ENCODE measurements at regions not wholly inside any gene's neighbourhood (a gene's known extent, or its start where the extent isn't known, plus 50 kb on each side); places are given as distances from the start of the nearest gene placed in this dataset.

DNA sequence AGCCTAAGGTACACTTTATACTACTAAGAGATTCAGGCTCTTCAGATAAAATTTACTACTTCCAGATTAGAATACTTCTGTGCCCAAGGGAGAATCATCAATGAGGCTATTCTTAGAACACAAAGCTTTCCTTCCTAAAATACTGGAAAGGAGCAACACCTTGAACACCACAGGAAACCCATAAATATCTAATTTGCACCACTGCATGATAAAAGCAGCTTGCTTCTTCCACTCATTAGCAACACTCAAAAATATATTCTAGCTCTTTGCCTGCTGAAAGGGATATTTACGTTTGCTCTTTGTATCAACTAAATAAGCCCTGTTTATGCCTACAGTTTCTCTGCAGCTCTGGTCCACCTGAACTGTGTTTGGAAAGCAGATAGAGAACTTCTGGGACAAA lies 284.3 kb downstream of the RWDD3 start:
- Histone ChIP-seq H3K27me3 (ENCODE audit: control insufficient read depth, insufficient read depth, low read length) (no peaks in the 10 kb centered on the region), H3K27ac (ENCODE audit: low read length) (no peak overlapping the region), H3K4me3 (ENCODE audit: low read length) (no peak overlapping the region), H3K9me3 (ENCODE audit: control insufficient read depth, insufficient read depth, low read length) (peaks cover 2% of the 10 kb centered on the region), H3K36me3 (ENCODE audit: control insufficient read depth, insufficient read depth, low read length) (no peaks in the 10 kb centered on the region), H3K4me1 (ENCODE audit: control insufficient read depth, insufficient read depth, low read length) (no peaks in the 10 kb centered on the region)
- DNase-seq (no peak), ATAC-seq (no peak)
- Mint-ChIP-seq H3K9me3 (peaks cover 18% of the 10 kb centered on the region in 2 donors), H3K27me3 (ENCODE audit: low read depth in 2 of 2) (no peaks in the 10 kb centered on the region), H3K4me3 (no peak overlapping the region), H3K36me3 (peaks cover 7% of the 10 kb centered on the region), H3K4me1 (no peaks in the 10 kb centered on the region), H3K27ac (no peak overlapping the region)
- TF ChIP-seq, protein P1, sequence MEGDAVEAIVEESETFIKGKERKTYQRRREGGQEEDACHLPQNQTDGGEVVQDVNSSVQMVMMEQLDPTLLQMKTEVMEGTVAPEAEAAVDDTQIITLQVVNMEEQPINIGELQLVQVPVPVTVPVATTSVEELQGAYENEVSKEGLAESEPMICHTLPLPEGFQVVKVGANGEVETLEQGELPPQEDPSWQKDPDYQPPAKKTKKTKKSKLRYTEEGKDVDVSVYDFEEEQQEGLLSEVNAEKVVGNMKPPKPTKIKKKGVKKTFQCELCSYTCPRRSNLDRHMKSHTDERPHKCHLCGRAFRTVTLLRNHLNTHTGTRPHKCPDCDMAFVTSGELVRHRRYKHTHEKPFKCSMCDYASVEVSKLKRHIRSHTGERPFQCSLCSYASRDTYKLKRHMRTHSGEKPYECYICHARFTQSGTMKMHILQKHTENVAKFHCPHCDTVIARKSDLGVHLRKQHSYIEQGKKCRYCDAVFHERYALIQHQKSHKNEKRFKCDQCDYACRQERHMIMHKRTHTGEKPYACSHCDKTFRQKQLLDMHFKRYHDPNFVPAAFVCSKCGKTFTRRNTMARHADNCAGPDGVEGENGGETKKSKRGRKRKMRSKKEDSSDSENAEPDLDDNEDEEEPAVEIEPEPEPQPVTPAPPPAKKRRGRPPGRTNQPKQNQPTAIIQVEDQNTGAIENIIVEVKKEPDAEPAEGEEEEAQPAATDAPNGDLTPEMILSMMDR (IDR thresholded peaks at IDR 0.05), result no peak
- intact Hi-C loops (cut with micrococcal nuclease), result no loop called here
- 0% methylated on average over 1 of the region's 1 CpG for WGBS (ENCODE audit: insufficient coverage)

DNA sequence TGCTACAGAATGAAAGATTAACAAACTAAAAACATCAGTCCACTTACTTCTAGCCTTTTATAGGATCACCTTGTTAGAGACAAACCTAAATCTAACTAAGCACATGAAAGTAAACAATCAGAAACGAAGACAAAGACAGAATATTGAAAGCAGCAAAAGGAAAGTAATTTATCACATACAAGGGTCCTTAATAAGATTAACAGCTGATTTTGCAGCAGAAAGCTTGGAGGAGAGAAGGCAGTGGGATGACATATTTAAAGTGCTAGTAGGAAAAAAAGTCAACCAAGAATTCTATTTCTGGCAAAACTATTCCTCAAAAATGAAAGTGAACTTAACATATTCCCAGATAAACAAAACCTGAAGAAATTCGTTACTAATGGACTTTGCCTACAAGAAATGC lies 286.4 kb downstream of the RWDD3 start:
- H3K4me1 ChIP-seq (ENCODE audit: control insufficient read depth, insufficient read depth, low read length), result no peaks in the 10 kb centered on the region
- Mint-ChIP-seq H3K4me1 (no peaks in the 10 kb centered on the region), H3K4me3 (no peak overlapping the region), H3K27ac (no peak overlapping the region), H3K36me3 (peaks cover 7% of the 10 kb centered on the region), H3K9me3 (peaks cover 14 to 22% of the 10 kb centered on the region in 2 donors), H3K27me3 (ENCODE audit: low read depth in 2 of 2) (no peaks in the 10 kb centered on the region)
- ATAC-seq (no peak), DNase-seq (no peak)
- H3K36me3 ChIP-seq (ENCODE audit: control insufficient read depth, insufficient read depth, low read length), result no peaks in the 10 kb centered on the region
- intact Hi-C loops (cut with micrococcal nuclease), result no loop called here
- H3K27ac ChIP-seq (ENCODE audit: low read length), result no peak overlapping the region
- peaks cover 11% of the 10 kb centered on the region for H3K9me3 ChIP-seq (ENCODE audit: control insufficient read depth, insufficient read depth, low read length)
- H3K27me3 ChIP-seq (ENCODE audit: control insufficient read depth, insufficient read depth, low read length), result no peaks in the 10 kb centered on the region
- TF ChIP-seq, protein P1 (IDR thresholded peaks at IDR 0.05), result no peak
- 50% methylated on average over 1 of the region's 2 CpGs for WGBS (ENCODE audit: insufficient coverage)
- no peak overlapping the region for H3K4me3 ChIP-seq (ENCODE audit: low read length)

DNA sequence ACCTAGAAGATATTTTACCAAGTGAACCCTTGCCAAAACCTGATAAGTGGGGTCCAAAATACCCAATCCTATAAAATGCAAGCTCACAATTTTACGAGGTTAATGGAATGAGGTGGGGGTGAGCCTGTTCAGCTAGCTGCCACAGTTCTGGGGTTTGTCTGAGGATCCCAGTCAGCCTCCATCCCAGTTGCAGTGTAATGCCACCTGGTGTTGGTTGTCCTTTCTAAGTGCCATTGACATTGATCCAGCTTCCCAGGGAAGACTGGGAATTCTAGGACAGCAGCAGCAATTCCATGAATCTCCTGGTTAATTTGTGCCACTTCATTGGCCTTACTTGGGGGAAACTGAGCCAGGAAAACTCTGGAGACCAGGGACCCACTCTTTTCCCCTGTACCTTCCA lies 298.3 kb downstream of the RWDD3 start:
- H3K4me3 Mint-ChIP-seq, result no peak overlapping the region
- 80% methylated on average over 1 of the region's 1 CpG for WGBS (ENCODE audit: insufficient coverage)

DNA sequence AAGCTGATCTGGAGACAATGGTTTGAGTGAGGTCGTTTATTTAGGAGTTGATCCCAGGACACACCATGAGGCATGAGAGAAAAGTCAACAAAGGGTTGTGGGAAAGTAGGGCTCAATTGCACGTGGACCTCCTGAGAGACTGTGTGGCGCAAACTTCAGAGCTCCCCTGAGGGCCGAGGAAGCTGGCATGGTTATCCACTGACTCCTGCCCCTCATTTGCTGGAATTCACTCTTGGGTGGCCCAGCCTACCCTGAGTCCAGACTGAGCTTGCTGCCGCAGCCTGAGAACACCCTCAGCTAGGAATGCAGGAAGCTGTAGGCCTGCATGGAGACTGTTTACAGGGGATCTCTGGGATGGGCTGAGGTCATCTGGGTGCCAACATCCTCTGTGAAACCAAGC lies 301.0 kb downstream of the RWDD3 start:
- Histone ChIP-seq H3K27me3 (ENCODE audit: control insufficient read depth, insufficient read depth, low read length) (no peaks in the 10 kb centered on the region), H3K27ac (ENCODE audit: low read length) (no peak overlapping the region), H3K4me1 (ENCODE audit: control insufficient read depth, insufficient read depth, low read length) (no peaks in the 10 kb centered on the region), H3K9me3 (ENCODE audit: control insufficient read depth, insufficient read depth, low read length) (peaks cover 5% of the 10 kb centered on the region), H3K4me3 (ENCODE audit: low read length) (no peak overlapping the region), H3K36me3 (ENCODE audit: control insufficient read depth, insufficient read depth, low read length) (no peaks in the 10 kb centered on the region)
- DNase-seq, result no peak
- H3K27me3 Mint-ChIP-seq (ENCODE audit: low read depth in 2 of 2), result no peaks in the 10 kb centered on the region
- intact Hi-C loops (cut with micrococcal nuclease), result no loop called here
- TF ChIP-seq, protein P1 (IDR thresholded peaks at IDR 0.05), result no peak
- no peak overlapping the region for H3K27ac Mint-ChIP-seq
- peaks cover 8 to 9% of the 10 kb centered on the region in 2 donors for H3K9me3 Mint-ChIP-seq
- no peak overlapping the region for H3K4me3 Mint-ChIP-seq
- no peak for ATAC-seq
- 69% methylated on average over 5 of the region's 5 CpGs for WGBS (ENCODE audit: insufficient coverage)
- peaks cover 6% of the 10 kb centered on the region for H3K36me3 Mint-ChIP-seq
- H3K4me1 Mint-ChIP-seq, result no peaks in the 10 kb centered on the region

More for the DNA sequence above, 298.3 kb downstream of the RWDD3 start:
- intact Hi-C loops (cut with micrococcal nuclease), result no loop called here
- no peak for DNase-seq
- TF ChIP-seq, protein P1 (IDR thresholded peaks at IDR 0.05), result no peak
- Histone ChIP-seq H3K4me3 (ENCODE audit: low read length) (no peak overlapping the region), H3K27ac (ENCODE audit: low read length) (no peak overlapping the region), H3K27me3 (ENCODE audit: control insufficient read depth, insufficient read depth, low read length) (no peaks in the 10 kb centered on the region), H3K36me3 (ENCODE audit: control insufficient read depth, insufficient read depth, low read length) (no peaks in the 10 kb centered on the region), H3K9me3 (ENCODE audit: control insufficient read depth, insufficient read depth, low read length) (peaks cover 5% of the 10 kb centered on the region), H3K4me1 (ENCODE audit: control insufficient read depth, insufficient read depth, low read length) (no peaks in the 10 kb centered on the region)
- Mint-ChIP-seq H3K27me3 (ENCODE audit: low read depth in 2 of 2) (no peaks in the 10 kb centered on the region), H3K4me1 (no peaks in the 10 kb centered on the region), H3K9me3 (peaks cover 16 to 18% of the 10 kb centered on the region in 2 donors), H3K27ac (no peak overlapping the region), H3K36me3 (peaks cover 6% of the 10 kb centered on the region)
- no peak for ATAC-seq
